ENCODE measurements at regions not wholly inside any gene's neighbourhood (a gene's known extent, or its start where the extent isn't known, plus 50 kb on each side); places are given as distances from the start of the nearest gene placed in this dataset.
"Not testable (repeated sequence)": the region's sequence is repeated elsewhere in the genome, so short reads cannot be mapped to it uniquely, and the experiment has no call there.

DNA sequence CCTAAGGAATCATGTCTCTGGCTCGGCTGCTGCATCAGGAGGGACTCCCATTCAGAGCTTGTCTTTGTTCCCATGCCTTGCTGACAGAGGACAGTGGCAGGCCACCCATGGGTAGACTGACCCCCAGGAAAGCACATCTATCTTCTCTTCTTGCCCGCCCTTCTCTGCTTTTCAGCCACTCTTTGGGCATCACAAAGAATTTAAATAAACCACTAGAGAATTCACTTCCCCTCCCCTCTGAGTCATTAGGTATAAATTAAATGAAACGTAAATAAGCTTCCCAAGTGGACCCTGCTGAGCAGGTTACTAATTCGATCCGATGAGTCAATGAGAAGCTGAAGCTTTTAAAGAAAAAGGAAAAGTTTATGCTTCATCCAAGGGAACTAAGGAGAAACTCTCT, 97.0 kb downstream of the DRD1 start:
- DNase-seq (ENCODE audit: low read depth), result peak; percentile 4

DNA sequence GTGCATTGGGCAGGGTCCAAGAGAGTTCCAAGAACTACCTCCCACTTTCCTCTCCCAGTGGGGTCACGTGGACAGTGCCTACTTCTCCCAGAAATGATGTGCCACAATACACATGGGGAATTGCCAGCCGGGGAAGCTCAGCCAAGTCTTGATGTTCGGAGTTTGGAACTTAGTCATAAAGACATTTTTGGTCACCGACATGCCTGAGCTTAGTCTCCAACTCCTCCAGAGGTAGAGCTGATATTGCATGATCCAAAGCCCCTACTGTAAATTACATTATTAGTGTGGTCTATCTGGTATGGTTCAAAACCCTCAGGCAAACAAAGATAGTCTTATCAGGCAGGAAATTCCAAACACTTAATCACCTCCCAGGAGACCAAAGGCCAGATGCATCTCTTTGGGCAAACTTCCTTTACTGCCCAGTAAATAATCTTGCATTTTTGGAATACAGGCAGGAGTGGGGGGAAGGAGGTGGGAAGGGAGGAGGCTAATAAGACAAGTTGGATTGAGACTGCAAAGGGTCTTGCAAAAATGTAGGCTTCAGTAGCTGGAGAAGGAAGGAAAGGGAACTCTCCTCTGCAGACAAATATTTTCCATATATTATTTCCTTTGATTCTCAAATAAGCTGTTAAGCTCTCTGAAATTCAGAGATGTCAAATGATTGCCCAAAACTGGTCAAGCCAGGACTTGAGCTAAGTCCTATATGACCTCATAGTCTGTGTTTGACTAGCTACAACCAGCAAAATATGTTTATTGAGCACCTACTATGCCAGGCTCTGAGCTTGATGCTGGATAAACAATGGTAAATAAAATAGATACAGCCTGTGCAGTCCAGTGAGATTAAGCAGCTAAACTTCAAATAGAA, 99.4 kb downstream of the DRD1 start:
- DNase-seq (ENCODE audit: low read depth), result peak; percentile 16

DNA sequence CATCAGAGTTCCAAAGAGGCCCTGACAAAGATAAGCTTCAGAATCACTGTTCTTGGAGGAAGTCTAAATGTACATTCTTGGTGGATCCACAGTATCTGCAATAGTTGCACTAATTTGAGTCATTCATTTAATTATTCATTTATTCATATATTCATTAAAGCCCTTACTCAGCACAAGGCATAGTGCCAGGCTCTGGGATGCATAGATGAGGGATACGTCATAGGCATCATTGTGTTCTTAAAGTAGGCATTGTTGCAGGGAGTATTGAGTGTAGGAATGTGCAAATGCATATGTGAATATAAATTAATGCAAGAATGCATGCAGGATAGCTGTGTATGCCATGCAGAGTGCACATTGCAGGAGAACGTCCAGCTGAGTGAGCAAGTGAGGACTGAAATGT, 100.7 kb downstream of the DRD1 start:
- no peak for DNase-seq (ENCODE audit: low read depth)

DNA sequence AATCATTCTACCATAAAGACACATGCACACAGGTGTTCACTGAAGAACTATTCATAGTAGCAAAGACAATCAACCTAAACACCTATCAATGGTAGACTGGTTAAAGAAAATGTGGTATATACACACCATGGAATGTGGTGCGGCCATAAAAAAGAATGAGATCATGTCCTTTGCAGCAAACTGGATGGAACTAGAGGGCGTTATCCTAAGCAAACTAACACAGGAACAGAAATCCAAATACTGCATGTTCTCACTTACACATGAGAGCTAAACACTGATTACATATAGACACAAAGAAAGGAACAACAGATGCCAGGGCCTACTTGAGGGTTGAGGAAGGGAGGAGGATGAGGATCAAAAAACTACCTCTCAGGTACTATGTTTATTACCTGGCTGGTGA, 103.8 kb downstream of the DRD1 start:
- DNase-seq (ENCODE audit: low read depth), result no peak

DNA sequence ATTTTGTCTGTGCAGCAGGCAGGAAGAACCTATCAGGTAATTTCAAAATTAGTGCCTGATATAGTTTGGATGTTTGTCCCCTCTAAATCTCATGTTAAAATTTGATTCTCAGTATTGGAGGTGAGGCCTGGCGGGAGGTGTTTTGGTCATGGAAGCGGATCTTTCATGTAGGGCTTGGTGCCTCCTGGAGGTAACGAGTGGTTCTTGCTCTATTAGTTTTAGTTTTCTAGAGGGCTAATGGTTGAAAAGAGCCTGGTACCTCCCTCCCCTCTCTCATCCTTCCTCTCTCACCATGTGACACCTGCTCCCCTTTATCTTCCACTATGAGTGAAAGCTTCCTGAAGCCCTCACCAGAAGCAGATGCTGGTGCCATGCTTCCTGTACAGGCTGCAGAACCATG, 106.3 kb downstream of the DRD1 start:
- no peak for DNase-seq (ENCODE audit: low read depth)

DNA sequence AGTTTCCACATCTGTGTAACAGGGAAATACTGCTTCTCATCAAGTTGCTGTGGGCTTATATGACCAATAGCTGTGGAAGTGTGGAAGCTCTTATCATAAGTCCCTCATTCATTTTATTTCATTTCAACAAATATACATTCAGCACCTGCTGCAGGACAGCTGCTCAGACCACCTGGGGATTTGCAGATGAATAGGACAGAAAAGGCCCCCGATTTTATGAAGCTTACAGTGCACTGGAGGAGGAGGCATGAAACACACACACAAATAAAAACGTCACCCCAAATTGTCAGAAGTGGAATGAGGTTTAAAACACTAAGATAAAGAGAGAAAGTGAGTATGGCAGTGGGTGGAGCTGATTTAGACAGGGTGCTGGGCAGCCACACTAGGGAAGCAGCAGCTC, 107.2 kb downstream of the DRD1 start:
- no peak for DNase-seq (ENCODE audit: low read depth)

DNA sequence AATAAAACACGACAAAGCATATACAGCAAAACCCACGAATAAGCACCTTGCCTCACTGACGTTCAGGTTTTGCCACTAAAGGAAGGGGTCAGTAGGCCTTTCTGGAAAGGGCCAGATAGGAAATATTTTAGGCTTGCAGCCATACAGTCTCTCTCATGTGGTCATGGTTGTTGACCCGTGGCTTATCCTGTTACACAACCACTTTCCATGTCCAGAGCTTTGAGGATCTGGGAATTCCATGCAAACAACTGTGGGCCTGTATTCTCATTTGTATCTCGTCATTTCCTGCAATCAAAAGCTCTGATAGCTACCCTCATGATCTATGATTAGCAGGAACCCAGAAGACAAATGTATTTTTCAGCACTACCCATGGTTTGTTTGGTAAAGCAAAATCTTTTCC, 108.3 kb downstream of the DRD1 start:
- DNase-seq (ENCODE audit: low read depth), result no peak

DNA sequence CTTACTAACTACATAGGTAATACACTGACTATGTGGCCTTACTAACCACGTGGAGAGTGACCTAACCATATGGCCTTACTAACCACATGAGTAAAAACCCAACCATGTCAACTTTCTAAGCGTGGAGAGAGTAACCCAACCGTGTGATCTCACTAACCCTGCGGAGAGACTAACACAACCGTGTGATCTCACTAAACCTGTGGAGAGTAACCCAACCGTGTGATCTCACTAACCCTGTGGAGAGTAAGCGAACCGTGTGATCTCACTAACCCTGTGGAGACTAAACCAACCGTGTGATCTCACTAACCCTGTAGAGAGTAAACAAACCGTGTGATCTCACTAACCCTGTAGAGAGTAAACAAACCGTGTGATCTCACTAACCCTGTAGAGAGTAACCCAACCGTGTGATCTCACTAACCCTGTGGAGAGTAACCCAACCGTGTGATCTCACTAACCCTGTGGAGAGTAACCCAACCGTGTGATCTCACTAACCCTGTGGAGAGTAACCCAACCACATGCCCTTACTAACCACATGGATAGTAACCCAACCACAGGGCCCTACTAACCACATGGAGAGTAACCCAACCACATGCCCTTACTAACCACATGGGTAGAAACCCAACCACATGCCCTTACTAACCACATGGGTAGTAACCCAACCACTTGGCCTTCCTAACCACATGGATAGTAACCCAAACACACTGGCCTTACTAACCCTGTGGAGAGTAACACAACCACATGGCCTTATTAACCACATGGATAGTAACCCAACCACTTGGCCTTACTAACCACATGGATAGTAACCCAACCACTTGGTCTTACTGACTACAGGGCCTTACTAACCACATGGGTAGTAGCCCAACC, 112.6 kb downstream of the DRD1 start:
- DNase-seq (ENCODE audit: low read depth), result not testable (repeated sequence)

DNA sequence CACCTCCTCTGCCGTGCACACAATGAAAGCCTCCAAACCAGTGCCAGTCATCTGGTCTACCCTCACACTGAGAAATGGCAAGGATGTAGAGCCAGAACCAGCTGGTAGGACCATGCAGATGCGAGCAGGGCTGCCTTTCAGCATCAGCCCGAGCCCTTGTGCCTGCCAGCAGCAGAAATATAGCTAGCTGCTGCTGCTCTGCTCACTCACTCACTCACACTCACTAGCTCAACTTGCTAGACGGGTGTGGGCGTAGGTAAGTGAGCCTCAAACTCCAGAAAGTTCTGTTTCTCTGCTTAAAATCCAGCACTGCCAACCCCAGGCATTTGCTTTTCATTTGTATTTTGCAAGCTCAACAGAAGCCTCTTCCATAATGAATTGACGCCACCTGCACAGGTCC, 114.0 kb downstream of the DRD1 start:
- DNase-seq (ENCODE audit: low read depth), result no peak

DNA sequence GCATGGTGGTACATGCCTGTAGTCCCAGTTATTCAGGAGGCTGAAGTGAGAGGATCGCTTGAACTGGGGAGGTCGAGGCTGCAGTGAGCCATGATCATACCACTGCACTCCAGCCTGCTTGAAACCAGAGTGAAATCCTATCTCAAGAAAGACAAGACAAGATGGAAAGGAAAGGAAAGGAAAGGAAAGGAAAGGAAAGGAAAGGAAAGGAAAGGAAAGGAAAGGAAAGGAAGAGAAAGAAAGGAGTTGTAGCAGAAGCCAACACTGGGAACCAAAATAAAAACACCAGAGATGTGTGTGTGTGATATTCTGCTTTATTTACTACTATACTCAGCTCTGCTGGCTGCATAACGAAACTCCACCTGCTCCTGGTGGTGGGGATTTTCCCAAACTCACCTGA, 115.3 kb downstream of the DRD1 start:
- no peak for DNase-seq (ENCODE audit: low read depth)

DNA sequence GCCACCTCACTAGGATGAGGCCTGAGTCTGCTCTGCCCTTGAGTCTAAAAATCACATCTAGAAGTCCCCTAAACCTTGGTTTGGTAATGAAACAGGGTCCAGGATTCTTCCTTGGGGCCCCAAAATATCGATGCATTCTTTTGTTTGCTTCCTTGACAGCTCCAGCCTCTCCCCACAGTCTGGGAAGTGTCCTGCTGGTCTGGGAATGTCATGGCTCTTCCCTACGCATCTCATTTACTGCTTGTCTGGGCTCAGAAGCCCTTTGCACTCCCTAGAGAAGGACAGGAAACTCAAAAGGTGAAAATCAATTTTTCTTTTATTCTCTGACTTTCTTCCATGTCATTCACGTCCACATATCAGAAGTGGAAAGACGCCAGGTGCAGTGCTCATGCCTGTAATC, 115.8 kb downstream of the DRD1 start:
- no peak for DNase-seq (ENCODE audit: low read depth)

DNA sequence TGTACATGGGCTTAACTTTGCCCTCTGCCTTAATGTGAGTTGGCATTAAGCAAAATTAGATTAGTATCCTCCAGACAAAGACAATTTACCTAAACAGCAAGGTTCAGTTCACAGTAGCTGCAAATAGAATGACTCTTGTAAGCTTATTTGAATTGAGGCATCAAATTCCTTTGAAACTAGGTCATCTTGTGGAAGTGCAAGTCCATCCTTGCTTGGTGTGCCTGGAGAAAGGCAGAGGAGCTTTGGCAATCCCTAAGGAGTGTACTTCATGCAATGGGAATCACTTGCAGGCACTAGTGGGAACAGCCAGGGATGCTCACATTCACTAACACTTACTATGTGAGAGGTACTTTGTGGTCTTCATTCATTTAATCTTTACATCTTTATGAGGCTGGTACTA, 118.3 kb downstream of the DRD1 start:
- DNase-seq (ENCODE audit: low read depth), result no peak

DNA sequence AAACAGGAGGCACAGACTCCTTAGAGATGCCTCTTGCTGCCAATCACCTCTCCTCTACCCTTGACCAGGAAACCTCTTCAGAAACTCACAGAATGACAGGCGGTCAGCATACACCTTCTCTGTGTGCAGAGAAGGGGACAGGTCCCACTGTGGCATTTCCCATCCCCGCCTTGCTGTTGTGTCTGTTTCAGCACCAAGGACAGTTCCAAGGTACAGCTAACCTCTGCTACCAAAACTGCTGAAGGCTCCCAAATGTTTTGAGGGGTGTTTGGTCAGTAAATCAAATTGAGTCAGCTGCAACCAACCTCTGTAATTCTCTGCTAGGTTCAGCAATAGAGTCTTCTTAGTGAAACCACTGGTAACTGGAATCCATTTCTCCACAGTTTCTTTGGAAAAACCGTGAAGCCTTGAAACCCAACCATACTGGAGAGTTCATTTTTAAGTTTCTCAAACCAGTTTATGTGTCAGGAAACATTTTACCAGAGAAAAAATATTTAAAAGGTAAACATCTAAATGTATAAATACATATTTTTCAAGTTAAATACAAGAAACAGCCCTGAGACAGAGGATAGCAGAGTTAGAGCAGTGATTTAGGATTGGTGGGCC, 122.0 kb downstream of the DRD1 start:
- no peak for DNase-seq (ENCODE audit: low read depth)

DNA sequence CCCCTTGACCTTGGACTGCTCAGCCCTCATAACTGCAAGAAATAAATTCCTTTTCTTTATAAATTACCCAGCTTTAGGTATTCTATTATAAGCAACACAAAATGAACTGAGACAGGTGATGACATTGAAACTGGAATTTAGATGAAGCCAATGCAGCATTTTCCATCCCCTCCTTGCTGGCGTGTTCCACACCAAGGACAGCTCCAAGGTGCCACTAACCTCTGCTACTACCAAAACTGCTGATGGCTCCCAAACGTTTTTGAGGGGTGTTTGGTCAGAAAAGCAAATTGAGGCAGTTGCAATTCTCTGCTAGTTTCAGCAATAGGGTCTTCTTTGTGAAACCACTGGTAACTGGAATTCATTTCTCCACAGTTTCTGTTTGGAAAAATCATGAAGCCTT, 124.8 kb downstream of the DRD1 start:
- no peak for DNase-seq (ENCODE audit: low read depth)

DNA sequence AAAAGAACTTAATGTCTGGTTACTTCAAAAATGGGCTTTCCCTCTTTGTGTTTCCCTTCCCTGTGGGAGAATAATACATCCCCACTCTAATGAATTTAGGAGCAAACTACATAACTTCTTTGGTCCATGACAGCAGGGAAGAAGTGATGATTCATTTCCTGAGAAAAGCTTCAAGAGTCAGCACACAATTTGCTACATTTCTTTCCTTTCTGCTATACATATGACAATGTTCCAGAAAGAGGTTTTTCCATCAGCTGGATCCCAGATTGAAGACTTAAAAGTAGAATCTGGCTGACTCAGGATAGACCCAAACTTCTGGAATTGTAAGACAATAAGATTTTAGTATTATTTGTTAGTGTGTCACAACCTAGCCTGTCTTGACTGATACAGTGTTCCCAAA, 126.1 kb downstream of the DRD1 start:
- DNase-seq (ENCODE audit: low read depth), result no peak

DNA sequence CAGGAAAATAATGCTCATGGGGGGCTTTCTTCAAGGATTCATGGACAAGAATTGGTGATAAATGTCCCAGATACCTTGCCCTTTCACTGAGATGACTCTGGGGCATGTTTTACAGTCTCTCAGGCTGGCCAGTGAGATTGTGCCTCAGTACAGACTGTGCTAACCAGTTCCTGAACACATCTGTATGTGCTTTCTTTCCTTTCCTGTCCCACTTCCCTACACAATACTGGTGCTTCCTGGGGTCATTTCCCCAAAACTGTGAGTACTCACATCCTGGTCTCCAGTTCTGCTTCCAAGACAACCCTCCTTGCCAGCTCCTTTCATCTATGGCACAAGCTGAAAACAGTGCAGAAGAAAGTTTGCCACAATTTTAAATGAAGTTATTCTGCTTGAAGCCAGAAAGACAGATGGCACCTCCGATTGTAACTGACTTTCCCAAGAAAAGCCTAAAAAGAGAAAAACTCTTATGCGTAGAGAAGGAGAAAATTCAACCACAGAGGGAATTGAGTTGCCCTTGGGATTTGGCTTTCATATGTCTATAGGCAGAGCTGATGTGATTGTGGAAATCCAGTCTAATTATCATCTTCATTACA, 134.7 kb downstream of the DRD1 start:
- no peak for DNase-seq (ENCODE audit: low read depth)

DNA sequence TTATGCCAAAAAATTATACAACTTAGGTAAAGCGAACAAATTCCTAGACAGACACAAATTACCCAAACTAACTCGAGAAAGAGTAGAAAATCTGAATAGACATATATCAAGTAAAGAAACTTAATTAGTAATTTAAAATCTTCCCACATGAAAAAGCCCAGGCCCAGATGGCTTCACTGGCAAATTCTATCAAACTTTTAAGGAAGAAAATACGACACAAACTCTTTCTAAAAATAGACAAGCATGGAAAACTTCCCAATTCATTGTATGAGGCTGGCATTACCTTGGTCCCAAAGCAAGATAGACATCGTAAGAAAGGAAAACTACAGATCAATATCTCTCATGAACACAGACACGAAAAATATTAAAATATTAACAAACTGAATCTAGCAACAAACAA, 135.3 kb downstream of the DRD1 start:
- no peak for DNase-seq (ENCODE audit: low read depth)

DNA sequence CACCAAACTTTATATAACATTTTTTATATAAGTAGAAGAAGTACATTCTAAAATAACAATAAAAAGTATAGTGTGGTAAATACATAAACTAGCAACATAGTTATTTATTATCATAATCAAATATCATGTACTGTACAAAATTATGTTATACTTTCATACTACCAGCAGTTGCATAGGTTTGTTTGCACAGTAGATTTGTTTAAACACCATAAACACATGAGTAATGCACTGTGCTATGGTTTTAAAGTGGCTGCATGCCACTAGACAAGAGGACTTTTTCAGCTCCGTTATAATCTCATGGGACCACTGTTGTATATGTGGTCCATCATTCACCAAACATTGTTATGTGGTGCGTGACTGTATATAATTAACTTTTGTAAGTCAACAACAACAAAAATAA, 137.6 kb downstream of the DRD1 start:
- DNase-seq (ENCODE audit: low read depth), result no peak

DNA sequence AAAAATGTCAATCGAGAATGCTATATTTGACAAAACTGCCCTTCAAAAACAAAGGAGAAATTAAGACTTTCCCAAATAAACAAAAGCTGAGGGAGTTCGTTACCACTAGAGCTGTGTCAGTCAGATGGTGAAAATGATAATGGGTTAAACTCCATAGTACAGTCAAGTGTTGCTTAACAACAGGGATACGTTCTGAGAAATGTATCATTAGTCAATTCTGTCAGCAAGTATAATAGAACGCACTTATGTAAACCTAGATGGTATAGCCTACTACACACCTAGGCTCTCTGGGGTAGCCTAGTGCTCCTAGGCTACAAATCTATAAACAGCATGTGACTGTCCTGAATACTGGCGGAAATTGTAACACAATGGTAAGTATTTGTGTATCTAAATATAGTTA, 138.7 kb downstream of the DRD1 start:
- no peak for DNase-seq (ENCODE audit: low read depth)

DNA sequence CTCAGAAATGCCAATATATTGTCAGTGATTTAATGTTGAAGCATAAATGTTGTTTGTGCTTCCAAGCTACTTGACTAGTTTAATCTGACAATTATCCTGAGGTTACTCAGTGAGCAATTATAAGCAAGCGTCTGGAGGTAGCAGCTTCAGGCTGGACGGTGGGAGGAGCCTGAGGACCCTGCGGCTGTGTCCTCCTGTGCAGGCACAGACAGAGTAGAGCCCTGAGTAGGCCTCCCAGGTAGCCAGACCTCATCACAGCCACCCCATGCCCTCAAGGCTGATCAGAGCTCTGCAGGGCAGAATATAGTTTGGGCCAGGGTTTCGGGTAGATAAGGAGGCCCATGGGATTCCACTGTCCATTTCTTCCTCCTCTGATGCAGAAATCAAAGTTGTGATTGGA, 153.6 kb downstream of the DRD1 start:
- no peak for DNase-seq (ENCODE audit: low read depth)

DNA sequence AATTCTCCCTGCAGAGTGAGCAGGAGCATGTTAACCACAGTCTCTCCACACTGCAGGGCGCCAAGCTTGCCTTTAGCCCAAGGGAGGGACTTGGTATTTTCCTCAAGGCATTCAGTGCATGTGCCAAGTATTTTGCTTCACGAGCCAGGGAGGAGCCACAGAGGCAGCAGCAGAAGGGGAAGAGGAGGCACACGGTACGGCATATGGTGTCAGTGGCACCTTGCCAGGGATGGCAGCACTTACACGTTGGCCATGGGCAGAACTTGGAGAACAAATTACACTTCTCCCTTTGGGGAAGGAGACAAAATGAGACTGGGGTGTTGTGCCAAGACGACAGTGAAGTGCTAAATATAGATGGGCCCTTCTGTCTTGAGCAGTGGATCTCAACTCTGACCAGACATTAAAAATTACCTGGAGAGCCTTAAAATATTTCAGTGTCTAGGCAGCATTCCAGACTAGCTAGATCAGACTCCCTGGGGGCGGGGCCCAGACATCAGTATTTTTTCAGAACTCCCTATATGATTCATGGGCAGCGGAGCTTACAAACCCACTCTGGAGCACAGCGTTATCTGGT, 155.8 kb downstream of the DRD1 start:
- no peak for DNase-seq (ENCODE audit: low read depth)

DNA sequence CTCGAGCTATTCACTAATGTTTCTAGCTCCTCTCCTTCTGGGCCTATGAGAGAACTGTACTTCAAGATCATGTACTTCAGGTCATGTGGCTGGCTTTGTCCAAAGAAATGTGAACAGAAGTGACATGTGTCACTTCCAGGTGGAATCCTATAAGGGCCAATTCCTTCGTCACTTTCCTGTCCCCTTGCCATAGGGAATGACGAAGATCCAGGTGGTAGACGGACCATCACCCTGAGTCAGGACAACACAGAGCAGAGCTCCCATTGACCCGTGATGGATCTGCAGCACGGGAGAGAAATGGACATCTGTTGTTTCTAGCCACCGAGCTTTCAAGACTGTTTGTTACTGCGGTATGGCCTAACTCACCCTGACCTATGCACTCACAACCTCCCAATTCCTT, 157.0 kb downstream of the DRD1 start:
- no peak for DNase-seq (ENCODE audit: low read depth)

Measured in HS-5 (cell line).